ENCODE measurements at regions not wholly inside any gene's neighbourhood (a gene's known extent, or its start where the extent isn't known, plus 50 kb on each side); places are given as distances from the start of the nearest gene placed in this dataset.

- no peak overlapping the region for H3K4me3 ChIP-seq
- no peak overlapping the region for H2AFZ ChIP-seq
- TF ChIP-seq CTCF (IDR thresholded peaks at IDR 0.05; ENCODE audit: poor library complexity) (no peak), EZH2phosphoT487 (IDR thresholded peaks at IDR 0.05; ENCODE audit: low read depth, severe bottlenecking, unreplicated experiment) (no peak)
- no peaks in the 10 kb centered on the region for H4K20me1 ChIP-seq (ENCODE audit: insufficient read depth, poor library complexity, severe bottlenecking)
- H3K27me3 ChIP-seq: no peaks in the 10 kb centered on the region
- no peaks in the 10 kb centered on the region for H3K9me3 ChIP-seq (ENCODE audit: low read depth)
- no peaks in the 10 kb centered on the region for H3K79me2 ChIP-seq
- no peak overlapping the region for H3K27ac ChIP-seq
- H3K36me3 ChIP-seq (replicated peaks; ENCODE audit: insufficient read depth, low read depth): no peaks in the 10 kb centered on the region
- no peaks in the 10 kb centered on the region for H3K4me1 ChIP-seq (ENCODE audit: insufficient read depth)
- no peak for DNase-seq (ENCODE audit: low spot score)
- H3K4me2 ChIP-seq: no peak overlapping the region
- no peaks in the 10 kb centered on the region for H3K9me2 ChIP-seq (replicated peaks; ENCODE audit: insufficient read depth)
- WGBS (ENCODE audit: low lambda C conversion rate, missing lambda C conversion rate): 69% methylated on average over 8 of the region's 8 CpGs
Observed at GRCh38 chr3:69579306-69580041, 159.8 kb upstream of the MITF start.

DNA sequence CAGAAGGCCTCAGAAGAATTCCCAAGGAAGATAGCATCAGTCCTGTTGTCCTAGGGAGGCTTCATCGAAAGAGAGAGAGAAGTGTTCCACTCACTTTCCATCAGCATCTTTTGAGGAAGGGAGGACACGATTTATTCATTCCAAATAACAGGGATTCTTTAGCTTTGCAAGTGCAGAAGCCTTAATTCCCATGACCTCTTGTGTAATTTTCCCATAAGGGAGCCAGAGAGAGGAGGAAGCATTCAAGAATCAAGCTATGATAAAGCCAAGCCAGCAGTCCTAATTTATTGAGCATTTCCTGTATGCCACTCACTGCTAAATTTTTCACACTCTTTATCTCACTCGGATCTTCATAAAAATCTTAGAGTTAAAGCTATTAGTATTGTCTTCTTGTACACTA, 169.7 kb upstream of the MITF start:
- no peaks in the 10 kb centered on the region for H3K4me1 ChIP-seq (ENCODE audit: insufficient read depth)
- H3K9me2 ChIP-seq (replicated peaks; ENCODE audit: insufficient read depth): no peaks in the 10 kb centered on the region
- 66% methylated on average over 3 of the region's 3 CpGs for WGBS (ENCODE audit: low lambda C conversion rate, missing lambda C conversion rate)
- no peaks in the 10 kb centered on the region for H3K36me3 ChIP-seq (replicated peaks; ENCODE audit: insufficient read depth, low read depth)
- H3K79me2 ChIP-seq: no peaks in the 10 kb centered on the region
- no peak for TF ChIP-seq CTCF (IDR thresholded peaks at IDR 0.05; ENCODE audit: poor library complexity)
- no peak for TF ChIP-seq EZH2phosphoT487 (IDR thresholded peaks at IDR 0.05; ENCODE audit: low read depth, severe bottlenecking, unreplicated experiment)
- no peak overlapping the region for H3K27ac ChIP-seq
- no peaks in the 10 kb centered on the region for H3K27me3 ChIP-seq
- no peak overlapping the region for H2AFZ ChIP-seq
- no peak overlapping the region for H3K4me2 ChIP-seq
- no peak overlapping the region for H3K4me3 ChIP-seq
- DNase-seq (ENCODE audit: low spot score): no peak
- no peaks in the 10 kb centered on the region for H3K9me3 ChIP-seq (ENCODE audit: low read depth)
- no peaks in the 10 kb centered on the region for H4K20me1 ChIP-seq (ENCODE audit: insufficient read depth, poor library complexity, severe bottlenecking)

GRCh38 chr3:69568951-69569350, 170.3 kb upstream of the MITF start:
- no peak overlapping the region for H3K27ac ChIP-seq
- H3K27me3 ChIP-seq: no peaks in the 10 kb centered on the region
- H3K4me1 ChIP-seq (ENCODE audit: insufficient read depth): no peaks in the 10 kb centered on the region
- no peaks in the 10 kb centered on the region for H3K9me2 ChIP-seq (replicated peaks; ENCODE audit: insufficient read depth)
- TF ChIP-seq EZH2 (IDR thresholded peaks at IDR 0.05; ENCODE audit: borderline replicate concordance): no peak
- TF ChIP-seq EZH2phosphoT487 (IDR thresholded peaks at IDR 0.05; ENCODE audit: low read depth, severe bottlenecking, unreplicated experiment): no peak
- no peak for TF ChIP-seq CTCF (IDR thresholded peaks at IDR 0.05; ENCODE audit: poor library complexity)
- no peak overlapping the region for H2AFZ ChIP-seq
- no peaks in the 10 kb centered on the region for H4K20me1 ChIP-seq (ENCODE audit: insufficient read depth, poor library complexity, severe bottlenecking)
- H3K36me3 ChIP-seq (replicated peaks; ENCODE audit: insufficient read depth, low read depth): no peaks in the 10 kb centered on the region
- 94% methylated on average over 2 of the region's 2 CpGs for WGBS (ENCODE audit: low lambda C conversion rate, missing lambda C conversion rate)
- no peak overlapping the region for H3K4me3 ChIP-seq
- DNase-seq (ENCODE audit: low spot score): no peak
- no peak overlapping the region for H3K4me2 ChIP-seq
- H3K79me2 ChIP-seq: no peaks in the 10 kb centered on the region
- H3K9me3 ChIP-seq (ENCODE audit: low read depth): no peaks in the 10 kb centered on the region

Data from hepatocyte (in vitro differentiated cells).